DMS 273 (cell line): ENCODE measurements at regions not wholly inside any gene's neighbourhood (a gene's known extent, or its start where the extent isn't known, plus 50 kb on each side); places are given as distances from the start of the nearest gene placed in this dataset.
"Not testable (repeated sequence)": the region's sequence is repeated elsewhere in the genome, so short reads cannot be mapped to it uniquely, and the experiment has no call there.

Source experiments
- DNase-seq: peaks from one replicate; lab custom pipeline; 2025; ENCODE audit not compliant: unreplicated experiment; lab: John Stamatoyannopoulos, UW

DNA sequence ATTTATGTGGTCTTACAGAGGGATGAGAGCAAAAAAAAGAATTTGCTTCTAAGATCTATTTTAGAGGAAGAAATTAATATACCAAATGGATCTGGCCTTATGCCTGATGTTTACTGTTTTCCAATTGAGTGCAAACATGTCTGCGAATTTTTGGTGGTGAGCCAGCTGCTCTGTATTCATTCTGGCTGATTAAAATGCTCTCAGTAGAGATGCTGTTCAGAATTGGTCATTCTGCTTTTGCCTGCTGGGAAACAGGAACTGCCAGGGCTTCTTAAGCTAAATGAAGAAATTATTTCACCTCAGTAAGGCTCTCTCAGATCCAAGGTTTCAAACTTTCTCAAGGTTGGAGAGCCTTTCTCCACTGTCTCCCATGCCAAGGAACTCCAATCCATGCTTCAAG, 132.0 kb upstream of the SV2C start:
- peak; percentile 54 for DNase-seq

DNA sequence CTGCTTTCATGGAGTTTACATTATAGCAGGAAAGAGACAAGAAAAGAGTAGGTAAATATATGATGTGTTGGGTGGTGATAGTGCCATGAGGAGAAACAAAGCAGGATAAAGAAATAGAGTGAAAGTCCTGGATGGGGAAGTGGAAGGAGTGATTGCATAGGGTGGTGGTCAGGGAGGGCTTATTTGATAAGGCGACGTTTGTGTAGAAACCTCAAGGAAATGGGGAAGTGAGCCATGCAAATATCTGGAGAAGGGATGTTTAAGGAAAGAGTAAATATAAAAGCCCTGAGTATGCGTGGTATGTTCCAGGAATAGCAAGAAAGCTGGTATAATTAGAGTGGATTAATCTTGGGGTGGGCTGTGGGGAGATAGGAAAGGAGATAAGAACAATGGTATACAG, 134.7 kb upstream of the SV2C start:
- no peak for DNase-seq

DNA sequence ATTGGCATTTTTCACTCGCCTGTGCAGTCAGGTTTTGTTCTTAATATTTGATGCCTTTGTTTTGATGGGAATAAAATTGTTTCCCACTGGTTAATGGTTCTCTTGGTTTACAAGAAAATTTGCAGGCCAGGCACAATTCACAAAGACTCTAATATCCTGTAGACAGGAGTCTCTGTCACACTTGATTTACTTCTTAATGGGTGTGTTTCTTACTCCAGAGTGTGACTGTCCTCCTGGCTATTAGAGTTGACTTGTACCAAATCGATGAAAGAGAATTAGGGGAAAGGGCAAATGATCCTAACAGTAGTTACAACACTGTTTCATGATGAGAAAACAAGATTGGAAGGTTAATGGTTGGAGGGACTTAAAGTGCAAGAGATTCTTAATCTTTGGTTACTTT, 142.8 kb upstream of the SV2C start:
- DNase-seq = no peak

GRCh38 chr5:75935572-75935971, 147.6 kb upstream of the SV2C start:
- DNase-seq = no peak

DNA sequence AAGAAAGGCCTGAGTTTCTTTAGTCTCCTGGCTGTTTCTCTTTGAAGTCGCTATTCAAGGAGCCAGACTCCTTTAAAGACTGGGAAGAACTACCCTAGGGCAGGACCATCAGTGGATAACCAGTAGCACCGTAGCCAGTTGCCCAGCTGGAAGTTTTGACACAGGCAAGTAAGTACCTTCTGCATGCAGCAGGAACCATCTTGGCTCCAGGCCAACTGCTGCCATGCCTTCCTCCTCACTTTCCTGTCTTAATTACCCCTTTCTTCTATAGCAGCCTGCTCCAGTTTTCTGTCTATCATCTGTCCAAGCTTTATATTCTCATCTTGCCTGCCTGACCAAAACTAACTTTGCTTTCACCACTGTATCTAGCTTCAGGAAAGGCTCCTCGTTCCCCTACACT, 149.7 kb upstream of the SV2C start:
- peak; percentile 67 for DNase-seq

GRCh38 chr5:75931175-75931574, 152.0 kb upstream of the SV2C start:
- no peak for DNase-seq

- no peak for DNase-seq
These were observed 154.2 kb upstream of the SV2C start for GRCh38 chr5:75928992-75929391.

- no peak for DNase-seq
These were observed 160.7 kb upstream of the SV2C start for GRCh38 chr5:75922480-75922879.

DNA sequence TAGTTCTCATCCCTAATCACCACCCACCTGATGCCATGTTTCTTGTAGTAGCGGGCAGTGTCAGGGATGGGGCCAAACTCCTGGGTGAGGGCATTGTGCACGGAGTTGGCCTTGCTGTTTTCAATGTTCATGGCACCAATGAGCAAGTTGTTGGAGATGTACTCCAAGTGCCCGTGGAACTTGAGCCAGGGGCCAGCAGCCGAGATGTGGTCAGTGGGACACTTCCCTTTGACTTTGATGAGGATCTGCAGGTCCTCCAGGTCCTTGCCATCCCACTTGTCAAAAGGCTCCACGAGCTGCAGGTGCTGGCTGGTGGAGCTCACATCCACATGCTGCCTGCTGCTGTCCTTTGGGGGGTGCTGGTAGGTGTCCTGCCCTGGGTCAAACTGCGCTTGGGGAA, 162.2 kb upstream of the SV2C start:
- DNase-seq = no peak

- DNase-seq = no peak
These were observed 167.0 kb upstream of the SV2C start for GRCh38 chr5:75916144-75916543.

DNA sequence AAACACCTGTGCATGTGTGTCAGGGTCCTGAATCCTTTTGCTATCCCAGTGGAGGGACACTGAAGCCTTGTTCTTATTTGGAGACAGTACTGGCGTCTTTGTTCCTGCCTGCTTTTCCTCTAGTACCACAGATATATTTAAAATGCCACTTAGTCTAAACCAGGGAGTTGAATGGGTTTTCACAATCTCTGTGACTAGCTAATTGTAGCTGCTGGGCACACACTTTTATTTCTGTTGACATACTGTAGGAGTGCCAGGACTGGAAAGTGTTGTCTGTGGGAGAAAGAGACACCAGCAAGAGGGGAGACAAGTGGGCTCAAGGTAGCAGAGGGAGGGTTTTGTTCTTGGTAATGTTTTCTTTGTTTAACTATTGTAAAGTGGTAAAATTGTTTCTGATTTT, 174.0 kb upstream of the SV2C start:
- no peak for DNase-seq

- DNase-seq = no peak
These were observed 175.5 kb upstream of the SV2C start for GRCh38 chr5:75907651-75908050.

- no peak for DNase-seq
These were observed 177.2 kb upstream of the POC5 start for GRCh38 chr5:75894482-75894881.

DNA sequence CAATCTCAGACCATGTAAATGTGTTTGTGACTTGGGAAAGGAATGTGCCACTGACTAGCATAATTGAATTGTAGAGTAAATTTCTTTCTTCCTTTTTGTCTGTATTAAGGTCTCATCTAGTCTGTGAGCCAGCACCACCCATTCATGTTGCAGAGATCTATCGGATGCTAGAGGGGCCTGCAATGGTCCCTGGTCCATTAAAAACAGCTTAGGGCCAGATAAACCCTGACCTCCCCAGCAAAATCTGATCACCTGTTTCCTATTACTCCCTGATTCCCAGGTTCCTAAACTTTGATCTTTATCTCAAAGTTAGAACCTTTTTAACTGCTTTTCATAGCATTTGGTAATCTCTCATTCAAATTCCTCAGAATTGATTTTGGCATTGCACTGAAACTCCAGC, 174.5 kb upstream of the POC5 start:
- DNase-seq = no peak

DNA sequence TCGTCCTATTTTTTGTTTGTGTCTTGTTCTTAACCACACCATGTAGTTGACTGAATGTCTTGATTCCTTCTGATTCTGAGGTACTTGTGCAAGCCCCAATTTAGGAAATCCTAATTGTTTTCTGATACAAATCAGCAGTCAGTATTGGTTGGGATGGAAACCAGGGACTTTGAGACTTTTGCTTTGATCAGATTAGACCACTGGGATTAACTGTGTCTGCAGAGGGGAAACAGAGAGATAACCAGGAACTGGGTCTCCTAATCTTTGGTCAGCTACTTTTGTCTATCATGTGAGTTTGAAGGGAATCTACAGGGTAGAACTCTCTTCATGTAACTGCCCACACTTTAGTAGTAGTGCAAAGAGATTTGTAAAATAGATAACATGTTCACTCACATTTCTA, 173.8 kb upstream of the POC5 start:
- no peak for DNase-seq

DNA sequence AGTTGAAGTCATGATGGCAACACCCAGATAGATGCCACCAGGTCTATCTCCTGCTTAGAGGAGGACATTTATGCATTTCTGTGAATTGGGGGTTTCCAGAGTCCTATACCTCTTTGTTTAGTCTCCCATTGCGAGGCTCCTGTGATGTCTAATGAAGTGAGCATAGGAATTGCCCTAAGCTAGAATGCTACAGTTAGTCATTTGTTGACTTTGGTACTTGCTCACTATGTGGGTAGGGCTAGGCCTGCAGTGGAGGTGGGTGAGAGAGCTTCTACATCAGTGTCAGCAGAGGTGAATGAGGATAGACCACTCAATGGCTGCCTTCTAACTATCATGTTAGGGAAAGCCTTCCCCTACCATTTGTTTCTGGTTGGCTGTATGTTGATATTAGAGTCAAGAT, 173.3 kb upstream of the POC5 start:
- DNase-seq = no peak

DNA sequence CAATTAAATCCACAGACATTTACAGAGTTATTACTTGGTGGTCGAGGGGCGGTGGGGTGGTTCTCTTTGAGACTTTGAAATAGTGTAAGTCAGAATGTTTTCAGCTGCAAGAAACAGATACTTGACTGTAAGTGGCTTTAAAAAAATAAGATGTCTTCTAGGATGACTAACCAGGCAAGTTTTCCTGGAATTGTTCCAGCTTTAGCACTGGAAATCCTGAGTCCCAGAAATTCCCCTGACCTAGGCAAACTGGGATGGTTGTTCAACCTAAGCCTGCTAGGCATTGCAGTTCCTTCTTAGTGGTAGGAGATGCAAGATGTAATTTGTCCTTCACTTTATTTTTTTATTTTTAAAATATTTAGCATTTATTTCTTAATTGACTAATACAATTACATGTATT, 169.5 kb upstream of the POC5 start:
- DNase-seq = peak; percentile 8

DNA sequence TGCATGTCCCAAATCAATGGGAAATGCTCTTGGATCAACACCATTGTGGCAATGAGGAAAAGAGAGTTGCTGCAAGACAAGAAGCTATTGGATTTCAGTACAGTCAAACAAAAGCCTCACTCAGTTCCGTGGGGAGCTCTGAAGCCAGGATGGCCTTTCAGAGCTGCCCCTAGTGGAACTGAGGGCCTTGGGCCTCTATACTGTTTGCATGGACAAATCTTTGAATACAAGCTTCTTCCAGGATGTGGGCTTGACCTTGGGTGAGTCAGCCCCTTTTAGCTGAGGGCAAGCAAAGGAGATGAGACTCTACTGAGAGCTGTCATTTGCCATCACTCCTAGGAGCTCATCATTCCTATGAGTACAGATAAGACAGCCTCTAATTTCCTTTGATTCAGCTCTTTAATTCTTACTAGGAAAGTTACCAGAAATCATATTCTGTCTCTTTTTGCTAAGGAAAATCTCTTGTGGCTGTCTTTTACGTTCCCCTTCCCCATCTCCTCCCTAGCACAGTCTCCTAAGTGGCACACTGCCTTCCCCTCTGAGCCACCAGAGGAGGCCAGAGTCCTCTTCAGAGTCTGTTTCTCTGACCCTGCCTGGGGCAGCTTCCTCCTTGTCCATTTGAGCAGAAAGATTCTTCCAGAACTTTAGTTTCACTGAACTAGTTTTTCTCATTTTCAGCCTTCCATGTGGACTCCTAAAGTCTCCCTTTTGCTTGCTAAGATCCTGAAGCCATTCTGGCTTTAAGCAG, 168.8 kb upstream of the POC5 start:
- DNase-seq = peak; percentile 55

DNA sequence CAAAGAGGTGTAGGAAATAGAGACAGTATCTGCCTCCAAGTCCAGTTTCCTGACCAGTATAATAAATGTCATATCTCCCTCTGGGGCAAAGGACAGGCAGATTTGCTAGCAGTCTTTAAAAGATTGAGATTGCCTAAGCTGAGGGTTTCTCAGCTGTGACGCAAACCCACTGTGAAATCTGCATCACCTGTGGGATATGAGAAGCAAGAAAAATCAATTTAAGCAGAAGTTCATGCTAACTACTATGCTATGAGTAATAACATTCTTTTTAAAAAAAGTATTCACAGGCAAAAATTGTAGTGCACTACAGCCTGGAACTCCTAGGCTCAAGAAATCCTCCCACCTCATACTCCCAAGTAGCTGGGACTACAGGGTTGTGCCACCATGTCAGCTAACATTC, 168.1 kb upstream of the POC5 start:
- DNase-seq = no peak

- no peak for DNase-seq
These were observed 152.7 kb upstream of the POC5 start for GRCh38 chr5:75869891-75870290.

- no peak for DNase-seq
These were observed 145.6 kb upstream of the POC5 start for GRCh38 chr5:75862872-75863271.

- DNase-seq = not testable (repeated sequence)
These were observed 142.4 kb upstream of the POC5 start for GRCh38 chr5:75859621-75860020.

- peak; percentile 6 for DNase-seq
These were observed 138.8 kb upstream of the POC5 start for GRCh38 chr5:75856056-75856455.
